ENCODE measurements at regions not wholly inside any gene's neighbourhood (a gene's known extent, or its start where the extent isn't known, plus 50 kb on each side); places are given as distances from the start of the nearest gene placed in this dataset.

DNA sequence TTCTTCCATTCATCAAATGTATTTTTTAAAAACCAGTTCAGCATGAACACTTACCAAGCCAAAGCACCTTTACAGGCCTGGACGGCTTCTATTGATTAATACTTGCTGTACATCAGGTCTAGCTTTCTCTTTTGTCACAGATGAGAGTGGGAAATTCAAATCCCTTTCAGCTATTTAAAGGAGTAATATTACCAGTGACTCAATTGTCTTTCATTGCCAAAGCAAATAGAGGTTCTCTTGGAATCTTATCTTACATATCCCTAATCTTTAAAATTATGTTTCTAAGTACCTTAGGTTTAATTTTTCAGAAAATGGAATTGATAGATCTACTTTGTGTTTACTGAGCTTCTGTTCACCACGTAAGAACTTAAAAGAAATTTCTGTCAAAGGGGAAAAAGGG is 922.9 kb downstream of the NSUN3 start:
- no peak overlapping the region for H3K4me3 ChIP-seq (ENCODE audit: low read length)

DNA sequence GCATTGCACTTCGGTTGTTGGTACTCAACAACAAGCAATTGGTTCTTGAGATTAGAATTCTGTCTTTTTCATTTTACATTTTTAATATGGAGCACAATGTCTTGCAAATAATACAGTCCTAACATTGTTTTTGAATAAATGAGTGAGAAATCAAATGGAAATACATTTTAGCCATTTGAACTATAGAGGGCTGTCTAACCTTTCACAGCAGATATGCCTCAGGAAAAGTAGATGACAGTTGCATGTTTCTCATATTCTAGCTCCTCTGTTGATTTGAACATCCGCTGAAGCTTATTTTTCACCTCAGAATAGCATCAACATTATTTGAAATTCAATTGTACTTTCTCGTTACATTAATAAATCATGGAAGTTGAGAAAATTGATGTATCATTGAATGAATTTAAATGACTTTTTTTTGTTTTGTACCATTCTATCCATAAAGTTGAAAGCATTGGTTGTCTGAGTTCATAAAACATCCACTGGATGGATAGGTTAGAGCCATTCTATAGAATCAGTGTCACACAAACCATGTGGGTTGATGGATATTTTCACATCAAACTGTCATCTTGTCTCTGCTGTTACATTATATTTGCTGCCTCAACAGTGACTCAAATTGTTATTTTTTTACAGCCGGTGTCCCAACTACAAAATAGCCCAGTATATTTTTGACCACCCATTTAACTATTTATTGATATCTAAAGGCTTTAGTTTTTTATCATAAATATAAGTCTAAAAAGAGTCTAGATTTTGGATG is 928.3 kb downstream of the NSUN3 start:
- no peak for DNase-seq
- no CpG with 5 or more reads among the region's 4 CpGs for WGBS (ENCODE audit: insufficient coverage)

More for the DNA sequence above, 922.9 kb downstream of the NSUN3 start:
- Histone ChIP-seq H3K9me3 (replicated peaks; ENCODE audit: control insufficient read depth, low read depth, low read length) (no peaks in the 10 kb centered on the region), H3K4me1 (ENCODE audit: control insufficient read depth, insufficient read depth, low read length) (no peaks in the 10 kb centered on the region), H3K36me3 (ENCODE audit: control insufficient read depth, insufficient read depth, low read length) (no peaks in the 10 kb centered on the region), H3K27ac (ENCODE audit: low read length) (no peak overlapping the region), H3K27me3 (ENCODE audit: control insufficient read depth, insufficient read depth, low read length) (no peaks in the 10 kb centered on the region)
- DNase-seq = no peak
- no CpG with 5 or more reads among the region's 2 CpGs for WGBS (ENCODE audit: insufficient coverage)

DNA sequence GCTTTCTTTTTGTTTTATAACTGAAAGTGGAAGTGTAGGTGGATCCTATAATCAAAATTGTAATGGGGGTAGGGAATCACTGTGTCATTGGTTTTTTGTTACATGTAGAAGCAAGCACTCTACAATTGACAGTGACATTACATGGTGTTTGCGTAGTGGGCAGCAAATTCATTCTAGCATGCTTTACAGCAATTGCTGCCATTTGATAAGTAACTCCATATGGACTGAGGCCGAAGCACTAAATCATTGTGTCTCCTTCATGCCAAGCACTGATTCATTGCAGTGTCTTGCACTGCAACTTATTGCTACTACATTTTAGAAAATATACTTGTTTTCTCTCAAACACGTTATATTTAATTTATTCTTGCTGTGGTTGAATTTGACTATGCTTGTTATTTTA is 933.9 kb downstream of the NSUN3 start:
- Histone ChIP-seq H3K9me3 (replicated peaks; ENCODE audit: control insufficient read depth, low read depth, low read length) (no peaks in the 10 kb centered on the region), H3K36me3 (ENCODE audit: control insufficient read depth, insufficient read depth, low read length) (no peaks in the 10 kb centered on the region), H3K4me1 (ENCODE audit: control insufficient read depth, insufficient read depth, low read length) (no peaks in the 10 kb centered on the region), H3K27ac (ENCODE audit: low read length) (no peak overlapping the region), H3K4me3 (ENCODE audit: low read length) (no peak overlapping the region), H3K27me3 (ENCODE audit: control insufficient read depth, insufficient read depth, low read length) (no peaks in the 10 kb centered on the region)
- no peak for DNase-seq
- WGBS (ENCODE audit: insufficient coverage) = 45% methylated on average over 2 of the region's 3 CpGs

More for the DNA sequence above, 928.3 kb downstream of the NSUN3 start:
- Histone ChIP-seq H3K9me3 (replicated peaks; ENCODE audit: control insufficient read depth, low read depth, low read length) (no peaks in the 10 kb centered on the region), H3K4me3 (ENCODE audit: low read length) (no peak overlapping the region), H3K4me1 (ENCODE audit: control insufficient read depth, insufficient read depth, low read length) (no peaks in the 10 kb centered on the region), H3K27me3 (ENCODE audit: control insufficient read depth, insufficient read depth, low read length) (no peaks in the 10 kb centered on the region), H3K36me3 (ENCODE audit: control insufficient read depth, insufficient read depth, low read length) (no peaks in the 10 kb centered on the region), H3K27ac (ENCODE audit: low read length) (no peak overlapping the region)

DNA sequence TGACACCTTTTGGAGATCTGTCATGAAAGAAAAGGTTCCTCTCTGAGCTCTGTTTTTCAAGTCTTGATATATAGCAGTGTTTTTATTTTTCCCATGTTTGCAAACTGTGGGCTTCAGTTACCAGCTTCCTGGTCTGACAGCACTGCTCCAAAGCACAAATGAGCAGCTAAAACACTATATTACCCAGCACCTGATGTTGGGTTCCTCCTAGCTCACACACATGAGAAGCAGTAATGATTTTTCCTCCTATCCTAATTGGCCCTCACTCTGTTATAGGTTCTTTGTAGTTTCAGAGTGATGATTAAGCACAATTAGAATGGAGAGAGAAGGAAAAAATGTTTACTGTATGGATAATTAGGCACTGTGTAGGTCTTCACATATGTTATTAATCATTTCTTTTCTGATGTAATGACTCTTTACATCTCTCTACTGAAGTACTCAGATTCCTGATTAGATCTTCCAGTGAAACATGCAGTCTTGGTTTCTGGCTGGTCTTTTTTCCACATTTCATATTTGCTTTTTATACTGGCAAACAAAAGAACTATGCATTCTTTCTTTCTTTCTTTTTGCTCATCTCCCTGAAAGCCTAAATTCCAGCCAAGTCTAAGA is 939.7 kb downstream of the NSUN3 start:
- Histone ChIP-seq H3K27me3 (ENCODE audit: control insufficient read depth, insufficient read depth, low read length) (no peaks in the 10 kb centered on the region), H3K4me1 (ENCODE audit: control insufficient read depth, insufficient read depth, low read length) (no peaks in the 10 kb centered on the region), H3K4me3 (ENCODE audit: low read length) (no peak overlapping the region), H3K36me3 (ENCODE audit: control insufficient read depth, insufficient read depth, low read length) (no peaks in the 10 kb centered on the region), H3K9me3 (replicated peaks; ENCODE audit: control insufficient read depth, low read depth, low read length) (no peaks in the 10 kb centered on the region), H3K27ac (ENCODE audit: low read length) (no peak overlapping the region)
- peak; percentile 1 for DNase-seq

DNA sequence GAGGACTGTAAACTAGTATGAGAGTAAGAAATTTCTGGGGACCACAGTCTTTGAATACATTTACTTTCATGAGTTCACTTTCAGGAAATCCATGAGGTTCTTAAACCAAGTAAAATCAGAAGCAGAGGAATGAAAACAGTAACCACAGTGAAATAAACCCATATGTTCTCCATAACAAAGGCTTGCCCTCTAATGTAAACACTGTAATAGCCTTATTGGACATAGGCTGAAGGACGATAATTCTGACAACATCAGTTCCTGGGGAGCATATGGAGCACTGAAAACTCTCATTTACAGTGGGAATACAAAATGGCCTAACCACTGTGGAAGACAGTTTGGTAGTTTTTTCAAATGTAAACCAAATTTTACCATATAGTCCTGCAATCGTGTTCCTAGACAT is 965.8 kb downstream of the NSUN3 start:
- no CpG with 5 or more reads among the region's 2 CpGs for WGBS (ENCODE audit: insufficient coverage)
- Histone ChIP-seq H3K4me3 (ENCODE audit: low read length) (no peak overlapping the region), H3K27me3 (ENCODE audit: control insufficient read depth, insufficient read depth, low read length) (no peaks in the 10 kb centered on the region), H3K9me3 (replicated peaks; ENCODE audit: control insufficient read depth, low read depth, low read length) (no peaks in the 10 kb centered on the region), H3K4me1 (ENCODE audit: control insufficient read depth, insufficient read depth, low read length) (no peaks in the 10 kb centered on the region), H3K27ac (ENCODE audit: low read length) (no peak overlapping the region), H3K36me3 (ENCODE audit: control insufficient read depth, insufficient read depth, low read length) (no peaks in the 10 kb centered on the region)
- DNase-seq = no peak

DNA sequence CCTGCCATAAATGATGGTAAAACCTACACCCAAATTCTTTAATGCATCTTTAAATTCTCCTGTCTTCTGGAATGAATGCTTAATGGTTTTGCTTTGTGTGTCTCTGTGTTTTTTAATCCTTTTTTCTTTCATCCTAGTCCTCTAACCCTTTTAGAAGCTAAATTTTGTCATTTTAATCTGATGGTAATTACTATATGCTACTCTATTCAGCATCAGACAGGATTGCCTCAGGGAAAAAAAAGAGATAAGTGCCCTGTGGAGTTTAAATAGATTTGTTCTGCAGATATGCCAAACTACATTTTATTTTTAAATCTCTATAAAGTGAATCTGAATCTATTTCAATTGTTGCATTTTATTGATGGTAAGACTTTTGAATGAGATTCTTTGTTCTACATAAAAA is 966.8 kb downstream of the NSUN3 start:
- no peak for DNase-seq
- Histone ChIP-seq H3K36me3 (ENCODE audit: control insufficient read depth, insufficient read depth, low read length) (no peaks in the 10 kb centered on the region), H3K4me1 (ENCODE audit: control insufficient read depth, insufficient read depth, low read length) (no peaks in the 10 kb centered on the region), H3K4me3 (ENCODE audit: low read length) (no peak overlapping the region), H3K27me3 (ENCODE audit: control insufficient read depth, insufficient read depth, low read length) (no peaks in the 10 kb centered on the region), H3K9me3 (replicated peaks; ENCODE audit: control insufficient read depth, low read depth, low read length) (no peaks in the 10 kb centered on the region), H3K27ac (ENCODE audit: low read length) (no peak overlapping the region)

DNA sequence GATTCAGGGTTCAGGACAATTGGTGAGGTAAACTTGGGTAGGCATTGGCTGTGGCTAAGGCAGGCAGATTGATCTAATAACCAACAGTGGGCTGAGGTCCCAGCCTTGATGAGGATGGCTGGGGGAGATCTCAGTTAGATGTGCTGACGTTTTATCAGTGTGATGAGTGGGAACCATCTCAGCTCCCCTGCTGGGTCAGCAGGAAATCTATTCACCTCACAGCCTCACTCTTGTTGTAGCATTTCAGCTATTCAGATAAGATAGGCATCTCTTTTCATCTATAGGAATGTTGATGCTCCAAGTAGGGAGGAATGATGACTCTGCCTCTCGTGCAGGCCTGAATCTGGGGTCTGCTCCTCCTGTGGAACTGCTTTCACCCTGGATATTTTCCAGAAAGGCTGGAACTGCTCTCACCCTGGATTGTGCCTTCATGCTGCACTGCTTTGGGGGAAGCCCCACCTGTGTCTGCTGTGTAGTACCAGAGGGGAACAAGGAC is 973.7 kb downstream of the NSUN3 start:
- no peaks in the 10 kb centered on the region for H3K36me3 ChIP-seq (ENCODE audit: control insufficient read depth, insufficient read depth, low read length)
- no peak overlapping the region for H3K4me3 ChIP-seq (ENCODE audit: low read length)
- no peaks in the 10 kb centered on the region for H3K4me1 ChIP-seq (ENCODE audit: control insufficient read depth, insufficient read depth, low read length)
- no peak overlapping the region for H3K27ac ChIP-seq (ENCODE audit: low read length)
- H3K9me3 ChIP-seq (replicated peaks; ENCODE audit: control insufficient read depth, low read depth, low read length) = peaks cover 4% of the 10 kb centered on the region
- WGBS (ENCODE audit: insufficient coverage) = 38% methylated on average over 1 of the region's 2 CpGs
- no peaks in the 10 kb centered on the region for H3K27me3 ChIP-seq (ENCODE audit: control insufficient read depth, insufficient read depth, low read length)
- DNase-seq = no peak

DNA sequence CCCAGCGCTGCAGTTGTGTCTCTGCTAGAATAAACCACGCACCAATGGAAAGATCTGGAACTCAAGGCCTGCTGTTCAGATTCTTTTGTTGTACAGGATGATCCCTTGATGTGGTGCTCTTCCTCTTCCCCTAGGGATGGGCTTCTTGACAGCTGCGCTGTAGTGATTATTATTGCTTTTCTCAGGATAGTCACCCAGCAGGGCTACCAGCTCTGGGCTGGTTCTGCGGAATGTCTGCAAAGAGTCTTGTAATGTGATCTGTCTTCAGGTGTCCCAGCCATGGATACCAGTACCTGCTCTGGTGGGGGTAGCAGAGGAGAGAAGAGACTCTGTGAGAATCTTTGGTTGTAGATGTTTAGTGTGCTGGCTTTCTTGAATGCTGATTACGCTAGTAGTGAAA is 974.2 kb downstream of the NSUN3 start:
- DNase-seq = no peak
- Histone ChIP-seq H3K27me3 (ENCODE audit: control insufficient read depth, insufficient read depth, low read length) (no peaks in the 10 kb centered on the region), H3K27ac (ENCODE audit: low read length) (no peak overlapping the region), H3K4me1 (ENCODE audit: control insufficient read depth, insufficient read depth, low read length) (no peaks in the 10 kb centered on the region), H3K4me3 (ENCODE audit: low read length) (no peak overlapping the region), H3K9me3 (replicated peaks; ENCODE audit: control insufficient read depth, low read depth, low read length) (peaks cover 4% of the 10 kb centered on the region), H3K36me3 (ENCODE audit: control insufficient read depth, insufficient read depth, low read length) (no peaks in the 10 kb centered on the region)
- 94% methylated on average over 4 of the region's 5 CpGs for WGBS (ENCODE audit: insufficient coverage)

DNA sequence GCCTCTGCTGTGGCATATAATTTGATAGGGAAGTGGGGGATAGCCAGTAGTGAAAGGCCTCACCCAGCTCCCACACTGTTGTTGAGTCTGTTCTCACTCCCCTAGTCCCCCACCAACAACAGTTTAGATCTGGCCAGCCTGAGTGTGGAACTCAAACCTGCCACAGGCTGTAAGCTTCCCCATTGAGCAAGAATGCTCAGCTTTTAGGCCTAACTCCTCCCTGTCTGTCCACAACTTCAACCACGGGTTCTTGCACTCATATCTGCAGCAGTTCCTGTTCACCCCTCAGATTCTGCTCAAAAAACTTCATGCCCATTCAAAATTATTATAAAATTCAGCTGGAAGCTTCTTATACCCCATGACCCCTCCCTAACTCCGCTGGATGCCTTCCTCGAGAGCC is 975.1 kb downstream of the NSUN3 start:
- no peak overlapping the region for H3K27ac ChIP-seq (ENCODE audit: low read length)
- H3K36me3 ChIP-seq (ENCODE audit: control insufficient read depth, insufficient read depth, low read length) = no peaks in the 10 kb centered on the region
- no peaks in the 10 kb centered on the region for H3K27me3 ChIP-seq (ENCODE audit: control insufficient read depth, insufficient read depth, low read length)
- H3K9me3 ChIP-seq (replicated peaks; ENCODE audit: control insufficient read depth, low read depth, low read length) = peaks cover 4% of the 10 kb centered on the region
- WGBS (ENCODE audit: insufficient coverage) = 60% methylated on average over 1 of the region's 3 CpGs
- no peak for DNase-seq
- no peaks in the 10 kb centered on the region for H3K4me1 ChIP-seq (ENCODE audit: control insufficient read depth, insufficient read depth, low read length)
- no peak overlapping the region for H3K4me3 ChIP-seq (ENCODE audit: low read length)

DNA sequence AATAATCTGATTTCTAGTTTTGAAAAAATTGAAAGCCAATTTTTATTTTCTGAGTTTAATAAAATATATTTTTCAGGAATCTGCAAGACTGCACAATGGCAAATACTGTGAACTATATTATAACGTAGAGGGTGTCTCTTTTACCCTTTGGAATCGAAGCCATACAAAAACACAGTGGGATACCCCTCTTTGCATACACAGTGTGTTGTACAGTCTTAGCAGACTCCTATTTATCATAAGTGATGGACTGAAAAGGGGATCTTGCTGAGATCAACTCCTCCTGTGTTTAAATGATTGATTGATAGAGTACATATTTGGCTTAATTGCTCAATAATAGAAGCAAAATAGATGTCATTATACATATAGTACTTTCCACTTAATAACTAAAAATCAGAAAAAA is 981.2 kb downstream of the NSUN3 start:
- Histone ChIP-seq H3K9me3 (replicated peaks; ENCODE audit: control insufficient read depth, low read depth, low read length) (no peaks in the 10 kb centered on the region), H3K4me3 (ENCODE audit: low read length) (no peak overlapping the region), H3K36me3 (ENCODE audit: control insufficient read depth, insufficient read depth, low read length) (no peaks in the 10 kb centered on the region), H3K4me1 (ENCODE audit: control insufficient read depth, insufficient read depth, low read length) (no peaks in the 10 kb centered on the region), H3K27ac (ENCODE audit: low read length) (no peak overlapping the region), H3K27me3 (ENCODE audit: control insufficient read depth, insufficient read depth, low read length) (no peaks in the 10 kb centered on the region)
- no CpG with 5 or more reads among the region's 2 CpGs for WGBS (ENCODE audit: insufficient coverage)
- DNase-seq = no peak

Data from muscle of leg (tissue), 3 donors.